ENCODE measurements at regions not wholly inside any gene's neighbourhood (a gene's known extent, or its start where the extent isn't known, plus 50 kb on each side); places are given as distances from the start of the nearest gene placed in this dataset.
"Not testable (repeated sequence)": the region's sequence is repeated elsewhere in the genome, so short reads cannot be mapped to it uniquely, and the experiment has no call there.

GRCh38 chr4:155037031-155037430, 171.4 kb upstream of the NPY2R start:
- FAIRE-seq: no peak

DNA sequence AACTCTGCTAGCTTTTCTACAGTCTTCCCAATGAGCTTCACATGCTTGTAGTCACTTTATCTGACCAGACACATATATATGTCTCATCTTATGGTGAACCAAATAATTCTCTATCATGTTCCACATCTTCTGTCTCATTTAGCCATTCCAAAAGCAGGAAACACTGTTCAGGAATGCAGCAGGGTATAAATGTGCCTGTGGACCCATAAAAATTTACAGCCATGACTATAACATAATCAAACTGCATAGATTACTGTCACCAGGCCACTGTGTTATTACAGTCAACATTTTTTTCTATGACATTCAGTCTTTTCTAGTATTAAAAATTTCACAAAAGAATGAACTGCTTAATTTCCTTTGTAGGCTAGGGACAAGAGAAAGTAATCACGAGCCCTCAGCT, 170.0 kb upstream of the NPY2R start:
- no peak for FAIRE-seq

DNA sequence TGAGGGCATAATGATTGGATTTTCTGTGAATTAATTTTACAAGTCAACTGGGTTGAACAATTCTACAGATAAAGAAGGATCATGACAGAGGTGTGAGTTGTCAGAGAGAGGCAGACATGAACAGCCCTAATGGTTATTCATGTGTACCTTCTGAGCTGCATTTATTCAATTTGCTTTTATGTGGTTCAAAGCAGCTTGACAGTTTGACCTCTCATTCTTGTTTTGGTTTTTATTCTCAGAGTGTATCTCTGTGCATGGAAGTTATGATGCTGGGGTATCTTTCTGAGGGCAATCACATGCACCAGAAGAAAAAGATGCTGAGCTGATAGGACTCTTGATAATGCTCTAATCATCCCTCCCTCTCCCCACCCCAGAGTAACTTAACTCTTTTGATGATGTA, 169.3 kb upstream of the NPY2R start:
- FAIRE-seq: no peak

- no peak for FAIRE-seq
These were observed 168.4 kb upstream of the NPY2R start for GRCh38 chr4:155040031-155040430.

DNA sequence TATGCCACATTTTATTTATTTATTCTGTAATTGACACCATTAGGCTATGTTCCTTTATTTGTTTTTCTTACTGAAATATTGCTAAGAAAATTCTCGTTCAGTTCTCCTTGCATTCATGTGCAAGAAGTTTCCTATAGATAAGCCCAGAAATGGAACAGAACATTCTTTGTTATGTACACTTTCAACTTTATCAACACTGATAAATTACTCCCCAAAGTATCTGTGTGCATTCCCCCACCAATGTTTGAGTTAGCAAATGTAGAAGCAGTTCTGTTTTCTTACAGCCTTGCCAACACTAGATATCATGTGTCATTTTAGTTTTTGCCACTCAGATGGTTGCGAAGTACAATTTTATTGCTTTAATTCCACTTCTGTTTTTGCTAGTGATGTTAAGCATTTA, 166.4 kb upstream of the NPY2R start:
- no peak for FAIRE-seq

DNA sequence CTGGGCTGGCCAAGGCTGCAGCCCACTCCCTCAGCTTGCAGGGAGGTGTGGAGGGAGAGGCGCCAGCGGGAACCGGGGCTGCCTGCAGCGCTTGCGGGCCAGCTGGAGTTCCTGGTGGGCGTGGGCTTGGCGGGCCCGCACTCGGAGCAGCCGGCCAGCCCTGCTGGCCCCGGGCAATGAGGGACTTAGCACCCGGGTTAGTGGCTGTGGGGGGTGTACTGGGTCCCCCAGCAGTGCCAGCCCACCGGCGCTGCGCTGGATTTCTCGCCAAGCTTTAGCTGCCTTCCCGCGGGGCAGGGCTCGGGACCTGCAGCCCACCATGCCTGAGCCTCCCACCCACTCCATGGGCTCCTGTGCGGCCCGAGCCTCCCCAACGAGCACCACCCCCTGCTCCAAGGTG, 164.2 kb upstream of the NPY2R start:
- FAIRE-seq: not testable (repeated sequence)

GRCh38 chr4:155047755-155048154, 160.7 kb upstream of the NPY2R start:
- FAIRE-seq: no peak

- not testable (repeated sequence) for FAIRE-seq
These were observed 154.4 kb upstream of the NPY2R start for GRCh38 chr4:155054042-155054441.

DNA sequence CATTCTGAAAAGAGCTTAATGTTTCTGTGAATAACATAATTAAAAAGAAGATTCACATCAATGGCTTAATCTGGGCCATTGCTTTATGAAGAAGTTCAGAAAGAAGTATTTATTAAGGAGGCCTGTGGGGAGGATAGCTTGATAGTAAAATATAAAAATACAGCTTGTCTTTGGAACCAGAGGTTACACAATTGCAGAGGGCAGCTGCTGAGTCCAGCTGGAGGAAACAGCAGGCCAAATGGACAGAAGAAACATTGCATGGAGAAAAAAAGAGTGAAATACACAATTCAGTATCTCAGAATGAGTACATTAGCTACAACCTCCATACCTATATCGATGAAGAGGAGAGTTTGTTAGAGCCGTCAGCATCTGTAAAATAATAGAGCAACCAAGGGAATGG, 148.0 kb upstream of the NPY2R start:
- FAIRE-seq: no peak

DNA sequence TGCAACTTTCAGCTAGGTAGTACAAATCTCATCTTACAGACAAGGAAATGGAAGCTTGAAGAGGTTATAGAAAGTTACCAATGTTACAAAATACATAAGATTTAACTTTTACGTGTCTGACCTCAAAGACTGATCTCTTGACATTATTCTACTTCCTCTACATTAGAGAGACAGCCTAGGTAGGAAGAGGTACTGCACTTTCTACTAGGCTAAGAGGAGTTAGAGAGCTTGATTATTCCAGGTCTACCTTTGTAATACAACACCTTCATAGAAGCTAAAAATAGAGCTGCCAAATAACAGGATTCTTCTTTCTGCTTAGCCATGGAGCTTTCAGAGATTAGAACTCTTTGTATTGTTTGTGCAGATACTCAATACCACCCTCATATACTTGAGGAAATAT, 147.6 kb upstream of the NPY2R start:
- no peak for FAIRE-seq

GRCh38 chr4:155062948-155063347, 145.5 kb upstream of the NPY2R start:
- no peak for FAIRE-seq

GRCh38 chr4:155064934-155065333, 143.5 kb upstream of the NPY2R start:
- FAIRE-seq: not testable (repeated sequence)

- FAIRE-seq: no peak
These were observed 141.6 kb upstream of the NPY2R start for GRCh38 chr4:155066871-155067270.

DNA sequence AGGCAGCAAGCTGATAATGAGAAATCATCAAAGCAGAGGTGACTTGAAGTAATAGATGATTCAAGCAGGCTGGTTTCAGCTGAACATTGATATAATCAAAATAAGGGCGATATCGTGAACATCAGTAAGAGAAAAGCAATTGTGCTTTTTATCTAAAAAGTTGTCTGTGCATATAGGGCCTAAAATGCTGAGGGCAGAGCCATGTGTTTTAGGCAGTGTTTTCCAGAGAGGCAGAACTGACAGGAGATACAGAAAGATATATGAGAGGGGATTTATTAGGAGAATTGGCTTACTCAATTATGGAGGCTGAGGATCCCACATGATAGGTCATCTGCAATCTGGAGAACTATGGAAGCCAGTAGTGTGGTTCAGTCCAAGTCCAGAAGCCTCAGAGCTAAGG, 136.5 kb upstream of the NPY2R start:
- no peak for FAIRE-seq

- no peak for FAIRE-seq
These were observed 136.0 kb upstream of the NPY2R start for GRCh38 chr4:155072417-155072816.

- no peak for FAIRE-seq
These were observed 134.6 kb upstream of the NPY2R start for GRCh38 chr4:155073852-155074251.

DNA sequence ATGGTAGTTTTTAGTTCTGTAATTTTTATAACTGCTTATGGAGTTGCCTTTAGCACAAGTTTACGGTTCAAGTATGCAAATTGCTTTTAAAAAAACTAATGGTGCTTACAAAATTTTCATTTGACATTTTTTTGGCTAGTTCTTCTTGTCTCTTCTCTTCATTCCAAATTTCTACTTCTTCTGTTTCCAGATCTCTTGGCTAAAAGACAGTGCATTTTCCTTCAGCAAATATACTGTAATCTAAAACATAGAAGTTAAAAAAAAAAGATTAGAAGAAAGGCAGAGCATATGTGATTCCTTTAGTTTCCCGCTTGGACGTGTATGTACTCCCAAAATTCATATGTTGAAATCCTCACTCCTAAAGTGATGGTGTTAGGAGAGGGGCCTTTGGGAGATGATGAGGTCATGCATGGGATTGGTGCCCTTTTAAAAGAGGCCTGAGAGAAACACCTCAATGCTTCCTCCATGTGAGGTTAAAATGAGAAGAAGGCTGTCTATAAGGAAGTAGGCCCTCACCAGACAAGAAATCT, 132.1 kb upstream of the NPY2R start:
- FAIRE-seq: no peak

DNA sequence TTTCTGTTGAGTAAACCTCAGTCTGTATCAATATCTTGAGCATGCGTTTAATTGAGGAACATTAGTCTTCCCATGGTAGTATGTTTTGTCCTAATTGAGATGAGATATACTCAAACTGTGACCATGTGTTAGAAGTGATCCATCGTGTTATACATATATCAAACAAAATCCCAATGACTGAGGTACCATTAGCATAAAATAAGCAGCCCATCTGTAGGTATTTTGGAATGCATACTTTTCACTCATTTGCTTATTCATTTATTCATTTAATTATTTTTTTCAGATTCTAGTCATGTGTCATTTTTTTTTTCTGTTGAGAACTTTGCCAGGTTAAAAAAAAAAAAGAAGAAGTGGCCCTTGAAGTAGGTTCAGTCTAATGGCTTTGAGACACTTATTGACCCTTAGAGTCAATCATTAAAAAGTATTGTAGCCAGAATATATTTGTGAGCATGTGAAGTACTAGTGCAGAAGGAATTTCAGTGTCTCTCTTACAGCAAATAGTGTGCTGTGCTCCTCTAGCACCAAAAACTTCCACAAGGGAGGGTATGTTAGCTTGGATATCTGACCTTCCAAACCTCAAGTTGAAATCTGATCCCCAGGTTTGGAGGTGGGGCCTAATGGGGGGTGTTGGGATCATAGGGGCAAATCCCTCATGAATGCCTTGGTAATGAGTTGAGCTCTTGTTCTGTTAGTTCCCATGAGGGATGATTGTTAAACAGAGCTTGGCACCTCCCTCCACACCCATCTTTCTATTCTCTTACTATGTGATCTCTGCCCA, 130.8 kb upstream of the NPY2R start:
- FAIRE-seq: no peak

DNA sequence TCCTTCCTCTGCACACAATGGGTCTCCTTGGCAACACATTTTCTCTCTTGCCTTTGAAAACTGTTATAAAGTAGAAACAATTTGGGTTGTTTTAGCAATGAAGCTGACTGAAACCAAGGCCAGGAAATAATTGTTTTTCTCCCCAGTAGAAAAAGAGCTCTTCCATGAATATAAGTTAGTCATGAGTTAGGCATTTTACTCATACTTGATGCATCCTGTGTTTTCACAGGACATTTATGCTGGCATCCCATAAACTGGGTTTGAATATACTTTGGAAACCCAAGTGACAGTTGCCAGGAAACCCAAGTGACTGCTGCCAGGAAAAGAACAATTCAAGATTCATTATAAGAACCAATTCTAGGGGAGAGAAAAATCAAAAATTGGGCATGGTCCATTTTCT, 128.6 kb upstream of the NPY2R start:
- FAIRE-seq: no peak

- FAIRE-seq: no peak
These were observed 127.2 kb upstream of the NPY2R start for GRCh38 chr4:155081222-155081621.

DNA sequence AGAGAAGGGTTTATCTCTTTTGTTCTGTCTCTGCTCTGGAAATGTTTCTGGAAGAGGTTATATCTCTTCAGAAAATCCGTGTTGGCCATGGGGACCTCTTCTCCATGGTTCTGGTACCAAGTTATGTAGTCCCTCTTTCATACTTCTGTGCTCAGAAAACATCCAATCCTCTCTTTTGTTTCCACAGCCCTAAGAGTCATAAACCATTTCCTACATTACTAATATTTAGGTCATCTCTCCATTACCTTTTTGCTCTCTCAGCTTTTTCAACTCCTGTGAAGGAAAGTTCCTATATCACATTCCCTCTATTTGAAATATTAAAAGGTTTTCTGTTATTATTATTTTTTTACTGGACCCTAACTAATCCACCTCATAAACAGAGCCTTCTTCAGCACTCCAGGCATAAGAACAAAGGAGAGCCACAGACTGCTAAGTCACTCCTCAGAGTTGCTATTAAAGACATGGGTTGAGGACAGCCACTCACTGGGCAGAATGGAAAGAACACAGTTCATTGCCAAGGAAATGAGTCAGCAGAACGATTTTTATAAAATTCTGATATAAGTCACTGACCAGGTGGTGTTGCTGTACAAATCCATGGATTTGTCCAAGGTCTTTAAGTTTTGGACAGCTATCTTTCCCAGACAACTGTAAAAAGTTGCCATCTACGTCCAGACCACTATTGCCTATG, 122.4 kb upstream of the NPY2R start:
- FAIRE-seq: no peak

DNA sequence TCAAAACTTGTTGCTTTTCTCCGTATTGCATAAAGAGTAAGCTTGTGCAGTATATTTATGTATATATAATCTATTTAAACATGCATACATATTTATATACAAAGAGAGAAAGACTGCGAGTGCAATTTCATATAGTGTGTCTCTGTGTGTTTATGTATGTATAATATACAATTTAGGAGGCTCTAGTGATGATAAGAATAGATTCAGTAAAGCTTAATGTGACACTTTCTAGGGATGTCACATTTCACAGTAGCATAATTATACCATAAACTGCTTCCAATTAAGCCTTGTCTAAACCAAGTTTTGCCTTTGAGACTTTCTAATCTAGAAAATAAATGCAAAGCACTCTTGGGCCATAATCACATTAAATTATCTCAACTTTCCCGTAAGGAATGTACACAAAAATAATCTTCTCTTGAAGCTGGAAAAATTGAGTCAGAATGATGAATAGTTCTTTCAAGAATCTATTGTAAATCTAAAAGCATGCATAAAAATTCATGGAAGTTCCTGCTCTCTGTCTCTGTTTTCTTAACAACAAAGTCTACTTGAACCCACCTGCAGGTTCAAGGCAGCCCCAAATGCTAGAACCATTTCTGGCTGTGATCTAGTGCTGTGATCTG, 114.1 kb upstream of the NPY2R start:
- no peak for FAIRE-seq

DNA sequence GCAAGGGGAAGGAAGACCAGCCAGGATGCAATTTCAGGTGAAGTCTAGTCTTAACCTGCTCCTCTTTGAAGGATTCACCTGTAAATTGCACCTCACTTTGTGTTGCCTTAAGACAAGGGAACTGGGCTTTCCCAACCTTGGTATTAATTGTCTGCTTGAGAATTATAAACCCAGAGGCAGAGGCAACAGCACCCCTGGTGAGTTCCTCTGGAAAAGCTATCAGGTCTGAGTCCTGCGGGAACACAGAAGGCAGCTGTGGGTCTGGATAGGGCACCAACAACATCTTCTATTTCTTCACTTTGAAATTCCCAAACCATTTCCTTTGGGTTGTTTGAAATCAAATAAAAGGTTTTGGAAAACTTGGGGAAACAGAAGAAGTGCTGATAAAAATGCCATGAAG, 109.2 kb upstream of the NPY2R start:
- no peak for FAIRE-seq

DNA sequence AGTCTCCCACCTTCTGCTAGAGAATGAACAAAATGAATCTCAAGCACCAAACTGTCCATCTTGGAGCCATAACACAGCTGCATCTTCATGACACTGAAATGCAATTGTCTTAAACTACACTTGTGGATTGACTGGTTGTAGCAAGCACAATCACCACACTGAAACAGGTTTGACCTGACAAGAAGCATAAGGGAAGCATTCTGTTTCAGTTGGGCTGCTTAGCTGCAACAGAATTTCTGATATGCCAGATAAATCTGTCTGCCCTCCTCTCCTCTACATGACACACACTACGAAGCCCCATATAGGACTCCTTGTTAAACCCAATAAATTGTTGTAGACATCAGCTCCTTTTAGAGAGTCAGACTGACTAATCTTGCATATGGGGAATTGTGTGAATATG, 101.8 kb upstream of the NPY2R start:
- FAIRE-seq: no peak
